NCI-H2081 (cell line): ENCODE measurements at regions not wholly inside any gene's neighbourhood (a gene's known extent, or its start where the extent isn't known, plus 50 kb on each side); places are given as distances from the start of the nearest gene placed in this dataset.

Source experiments
- DNase-seq, 2 experiments: peaks; one replicate each; lab custom pipeline; 2025; lab: John Stamatoyannopoulos, UW

- DNase-seq = no peak
Measured at GRCh38 chr3:118412503-118412902, 622.1 kb downstream of the IGSF11 start.

- DNase-seq = no peak
Measured at GRCh38 chr3:118425272-118425837, 609.3 kb downstream of the IGSF11 start.

- no peak for DNase-seq
Measured at GRCh38 chr3:118433825-118434224, 600.8 kb downstream of the IGSF11 start.

DNA sequence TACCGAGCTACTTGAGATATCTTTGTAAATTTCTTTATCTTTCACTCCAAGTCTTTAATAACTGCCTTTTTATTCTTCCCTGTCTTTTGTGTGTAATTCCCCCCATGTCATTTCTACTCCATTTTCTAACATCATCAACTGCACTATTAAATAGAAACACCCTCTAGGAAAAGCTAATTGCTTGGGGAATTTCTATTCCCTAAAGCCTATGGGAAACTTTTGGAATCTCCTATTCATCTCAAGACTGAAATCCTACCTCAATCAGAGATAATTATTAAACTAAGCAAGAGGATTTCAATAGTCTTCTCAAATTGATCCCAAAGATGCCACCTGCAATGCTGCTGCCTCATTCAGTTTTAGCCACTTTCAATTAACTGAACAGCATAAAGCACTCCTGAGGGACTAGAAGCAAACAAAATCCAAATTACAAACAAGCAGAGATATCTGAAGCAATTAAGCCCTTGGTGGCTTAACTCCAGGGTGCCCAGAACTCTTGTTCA is 598.7 kb downstream of the IGSF11 start:
- DNase-seq = no peak

DNA sequence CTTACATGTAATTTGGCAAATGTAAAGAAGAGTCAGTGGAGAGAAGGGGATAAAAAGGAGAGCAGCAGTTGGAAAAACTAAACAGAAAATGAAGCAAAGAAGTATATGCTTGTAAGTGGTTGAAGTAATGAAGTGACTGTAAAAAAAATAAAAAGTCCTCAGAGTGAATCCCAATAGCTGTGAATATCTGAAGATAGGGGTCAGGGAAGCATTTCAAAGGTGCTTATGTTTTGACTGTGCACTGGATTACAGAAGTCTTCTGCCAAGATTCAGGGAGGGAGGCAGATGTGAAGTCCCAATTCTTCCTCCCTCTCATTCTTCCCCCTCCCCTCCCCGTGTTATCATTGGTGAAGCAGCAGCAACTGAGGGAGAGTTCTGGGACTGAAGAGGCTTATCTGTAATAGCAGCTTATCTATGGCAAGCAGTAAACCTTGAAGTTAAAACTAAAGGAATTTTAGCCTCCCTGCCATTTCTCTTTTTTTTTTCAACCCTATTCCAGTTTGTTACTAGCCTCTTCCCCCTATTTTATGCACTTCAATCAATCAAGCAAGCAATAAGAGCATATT is 597.9 kb downstream of the IGSF11 start:
- DNase-seq = no peak

- no peak for DNase-seq
Measured at GRCh38 chr3:118445036-118445435, 589.6 kb downstream of the IGSF11 start.

DNA sequence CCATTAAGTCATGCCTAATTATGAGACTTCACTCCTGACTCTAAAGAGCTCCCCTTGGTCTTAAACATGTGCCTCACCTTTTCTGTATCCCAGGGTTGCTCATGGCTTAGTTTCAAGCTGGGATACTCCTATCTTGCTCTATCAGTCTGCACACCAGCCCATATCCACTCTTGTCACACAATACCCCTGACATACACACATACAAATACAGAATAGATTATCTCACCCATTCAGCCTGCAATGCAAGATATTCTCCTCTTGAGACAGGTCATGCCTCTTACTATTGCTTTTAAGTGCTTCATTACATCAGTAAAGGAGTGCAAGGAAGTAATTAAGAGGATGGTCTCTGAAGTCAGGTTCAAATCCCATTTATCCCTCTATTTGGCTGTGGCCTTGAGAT is 587.3 kb downstream of the IGSF11 start:
- no peak for DNase-seq

DNA sequence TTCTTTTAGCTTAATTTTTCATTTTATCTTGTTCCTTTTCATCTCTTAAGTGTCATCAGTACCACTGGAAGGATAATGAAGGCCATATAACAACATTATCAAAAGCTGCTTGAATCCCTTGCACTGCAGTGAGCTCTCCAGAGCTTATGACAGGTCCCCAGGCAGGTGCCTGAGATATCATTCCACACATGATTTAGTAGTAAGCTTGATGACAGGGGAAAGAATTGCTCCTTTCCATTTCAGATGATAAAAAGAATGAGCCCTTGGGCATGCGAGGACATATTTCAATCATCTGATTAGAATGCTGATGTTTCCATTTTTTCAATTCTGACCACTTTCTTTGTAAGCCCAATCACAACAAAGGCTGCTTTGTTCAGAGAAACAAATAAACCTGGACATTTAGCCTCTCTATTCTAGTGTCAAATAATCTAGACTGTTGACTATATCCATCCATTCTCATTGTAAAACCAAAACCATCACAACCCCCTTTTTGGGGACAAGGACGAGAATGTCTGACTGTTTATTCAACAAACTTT is 567.8 kb downstream of the IGSF11 start:
- no peak for DNase-seq

DNA sequence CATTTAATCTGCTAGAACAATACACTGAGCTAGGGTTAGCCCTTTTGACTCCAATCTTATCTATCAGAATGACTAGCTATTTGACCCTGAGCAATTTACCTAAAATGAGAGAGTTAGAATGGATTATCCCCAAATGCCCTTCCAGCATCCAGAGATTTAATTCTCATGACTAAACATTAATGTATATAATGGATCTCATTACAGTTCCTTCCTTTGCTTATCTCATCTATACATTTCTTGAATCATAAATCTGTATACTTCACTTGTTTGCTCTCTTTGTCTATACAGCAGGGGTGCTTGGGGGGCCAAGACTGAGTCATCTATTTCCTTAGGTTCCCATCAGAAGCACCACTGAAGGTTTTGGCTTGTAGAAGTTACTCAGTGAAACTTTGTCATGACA is 565.8 kb downstream of the IGSF11 start:
- DNase-seq = no peak

DNA sequence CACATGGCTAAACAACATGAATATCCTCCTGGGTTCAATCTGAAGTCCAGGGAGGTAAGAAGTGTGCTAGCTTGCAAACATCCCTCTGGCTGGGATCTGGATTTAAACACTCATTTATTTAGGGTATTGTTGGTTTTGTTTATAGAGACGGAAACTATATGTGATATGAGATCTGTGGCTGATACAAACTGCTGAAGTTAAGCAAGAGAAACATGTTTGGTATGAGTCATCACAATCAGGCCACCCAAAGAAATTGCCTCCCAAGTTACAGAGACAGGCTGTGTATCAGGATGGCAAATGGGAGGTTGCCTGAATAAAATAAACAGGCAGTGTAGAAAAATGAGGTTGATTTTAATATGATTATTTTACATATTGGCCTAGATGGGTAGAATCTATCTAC is 562.1 kb downstream of the IGSF11 start:
- no peak for DNase-seq

DNA sequence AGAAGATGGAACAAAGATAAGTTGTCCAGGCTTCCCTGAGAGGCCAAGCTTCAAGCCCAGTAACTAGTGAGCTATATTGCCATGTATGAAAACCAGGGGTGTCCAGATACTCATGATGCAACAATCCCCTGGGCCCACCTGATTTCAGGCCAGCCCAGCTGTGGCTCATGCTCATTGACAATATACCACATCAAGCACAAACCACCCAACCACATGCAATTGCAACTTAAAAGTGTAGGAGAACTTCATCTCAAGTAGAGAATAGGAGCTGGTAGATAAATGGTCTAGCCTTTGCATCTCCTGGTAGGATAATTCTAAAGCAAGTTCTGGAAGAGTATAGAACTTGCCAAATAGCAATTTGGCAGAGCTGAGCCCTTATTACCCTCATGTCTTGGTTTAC is 561.3 kb downstream of the IGSF11 start:
- DNase-seq = no peak

GRCh38 chr3:118476885-118477618 is 557.6 kb downstream of the IGSF11 start:
- no peak for DNase-seq

- no peak for DNase-seq
Measured at GRCh38 chr3:118477768-118478167, 556.9 kb downstream of the IGSF11 start.

GRCh38 chr3:118478706-118479276 is 555.9 kb downstream of the IGSF11 start:
- no peak for DNase-seq

DNA sequence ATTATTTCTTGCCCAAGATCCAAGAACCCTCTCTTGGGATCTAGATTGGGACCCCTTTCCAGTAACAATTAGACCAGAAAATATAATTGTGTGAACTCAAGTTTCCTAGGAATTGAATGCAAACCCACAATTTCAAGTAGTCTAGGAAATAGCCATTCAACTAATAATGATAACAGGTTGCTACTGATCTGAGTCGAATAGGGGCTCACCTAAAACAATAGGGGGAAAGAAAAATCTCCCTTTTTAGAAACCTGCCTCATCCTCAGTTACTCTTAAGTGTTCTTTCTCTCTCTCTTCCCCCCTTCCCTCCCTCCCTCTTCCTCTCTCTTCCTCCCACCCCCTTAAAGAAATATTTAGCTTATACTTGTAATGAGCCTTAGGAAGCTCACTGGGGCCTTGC is 555.3 kb downstream of the IGSF11 start:
- DNase-seq = no peak

DNA sequence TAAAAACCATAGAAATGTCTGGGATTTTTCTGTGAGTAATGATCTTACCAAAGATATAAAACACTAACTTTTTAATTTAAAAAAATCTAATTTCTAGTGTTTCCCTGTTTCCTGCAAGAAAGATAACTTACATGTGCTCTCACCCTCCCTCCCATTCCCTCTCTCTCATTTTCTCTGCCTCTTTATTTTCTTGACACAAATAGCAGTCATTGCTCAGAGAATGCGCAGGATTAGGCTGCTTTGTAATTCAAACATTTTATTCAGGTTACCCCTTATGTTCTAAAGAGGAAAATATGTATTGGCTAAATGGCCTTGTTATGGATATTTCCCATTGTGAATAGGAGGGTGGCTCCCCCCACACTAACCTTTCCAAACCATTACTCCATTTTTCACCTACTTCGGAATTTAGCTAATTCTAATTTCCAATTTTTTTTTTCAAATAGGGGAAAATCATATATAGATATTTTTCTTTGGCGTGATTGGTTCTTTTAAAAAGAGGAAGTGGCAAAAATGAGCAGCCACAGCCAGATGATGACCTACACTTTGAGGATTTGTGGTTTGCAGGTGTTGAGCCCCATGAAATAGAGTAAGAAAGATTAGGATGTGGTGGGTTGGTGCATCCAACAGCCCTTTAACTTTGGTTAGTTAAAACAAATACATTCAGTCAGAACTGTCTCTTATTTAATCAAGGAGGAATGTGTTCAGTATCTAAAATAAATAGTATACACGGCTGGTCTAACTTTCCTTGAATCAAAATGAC is 554.4 kb downstream of the IGSF11 start:
- no peak for DNase-seq

GRCh38 chr3:118485693-118486092 is 549.0 kb downstream of the IGSF11 start:
- DNase-seq = no peak

- no peak for DNase-seq
Measured at GRCh38 chr3:118487734-118488133, 546.9 kb downstream of the IGSF11 start.

- DNase-seq = no peak
Measured at GRCh38 chr3:118488732-118489131, 545.9 kb downstream of the IGSF11 start.

GRCh38 chr3:118495206-118495605 is 539.4 kb downstream of the IGSF11 start:
- DNase-seq = no peak

DNA sequence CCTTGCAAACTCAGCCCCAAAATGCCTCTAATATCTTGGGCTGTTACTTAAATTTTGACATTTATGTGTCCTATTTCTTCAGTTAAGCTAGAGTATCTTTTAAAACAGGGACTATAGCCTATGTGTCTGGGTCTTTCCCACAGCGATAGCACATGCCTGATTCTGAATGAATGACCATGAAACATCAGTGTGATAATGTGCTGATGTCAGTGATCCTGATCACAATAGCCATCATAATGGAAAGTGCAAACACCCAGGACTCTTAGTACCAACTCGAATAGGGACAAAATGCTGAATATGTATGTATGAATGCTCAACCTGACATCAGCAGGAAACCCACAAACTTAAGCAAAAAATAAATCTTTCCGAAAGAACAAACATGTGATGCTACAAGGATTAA is 537.4 kb downstream of the IGSF11 start:
- DNase-seq = no peak

DNA sequence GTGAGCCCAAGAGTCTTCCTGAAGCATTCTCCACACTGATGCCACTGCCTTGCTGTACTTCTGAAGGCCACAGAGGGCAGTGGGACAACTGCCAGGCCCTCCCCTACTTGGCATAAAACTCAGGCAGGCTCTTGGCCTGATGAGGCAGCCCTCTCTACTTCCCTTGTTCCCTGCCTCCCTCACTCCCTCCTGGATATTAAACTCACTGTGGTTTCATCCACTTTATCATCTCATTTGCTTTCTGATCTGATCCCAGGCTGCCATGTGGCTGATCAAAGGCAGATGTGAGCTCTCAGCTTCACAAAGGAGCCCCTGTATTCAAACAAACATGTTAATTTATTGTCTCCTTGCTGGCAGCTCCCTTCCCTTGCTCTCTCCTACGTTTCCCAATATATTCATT is 533.5 kb downstream of the IGSF11 start:
- peak; percentile 34 to 62 for DNase-seq
